SU-DHL-6 (cell line): ENCODE measurements at regions not wholly inside any gene's neighbourhood (a gene's known extent, or its start where the extent isn't known, plus 50 kb on each side); places are given as distances from the start of the nearest gene placed in this dataset.

ENCODE experiments used
- H2AFZ ChIP-seq: fragments of 200-600 bp; sonication (generic); 2 replicates; pipeline ENCODE4 v1.6.1; 2014; ENCODE audit warnings: low read depth, mild to moderate bottlenecking, moderate library complexity, mixed read lengths, antibody characterized with exemption, low read length; ENCODE audit not compliant: severe bottlenecking
- H3F3A ChIP-seq: fragments of 200-600 bp; shearing (Covaris generic); 2 replicates; pipeline ENCODE4 v1.6.0; 2016; ENCODE audit warnings: antibody characterized with exemption, mild to moderate bottlenecking; ENCODE audit not compliant: insufficient read depth
- H3K27ac ChIP-seq: fragments of 200-600 bp; sonication (generic); 2 replicates; pipeline ENCODE4 v1.5.1; 2016; ENCODE audit warnings: low read depth, mild to moderate bottlenecking, low read length, moderate library complexity, mixed read lengths
- H3K27me3 ChIP-seq: fragments of 200-600 bp; sonication (generic), shearing (Covaris generic); 2 replicates; pipeline ENCODE4 v1.6.0; 2014; ENCODE audit warnings: mild to moderate bottlenecking, low read length
- H3K36me3 ChIP-seq: fragments of 200-600 bp; sonication (generic); 2 replicates; pipeline ENCODE4 v1.6.1; 2014; ENCODE audit warnings: mild to moderate bottlenecking, low read length, mixed read lengths
- H3K4me2 ChIP-seq: fragments of 300-600, 200-600 bp; shearing (Covaris generic), sonication (generic); 2 replicates; pipeline ENCODE4 v1.6.0; 2014; ENCODE audit warnings: low read length, low read depth, mild to moderate bottlenecking; ENCODE audit not compliant: poor library complexity, severe bottlenecking
- H3K4me3 ChIP-seq: fragments of 200-600 bp; sonication (generic); 2 replicates; pipeline ENCODE4 v1.5.1; 2014; ENCODE audit warnings: antibody characterized with exemption, low read length, mild to moderate bottlenecking, mixed read lengths; ENCODE audit not compliant: insufficient read depth, poor library complexity, severe bottlenecking
- H3K79me2 ChIP-seq: fragments of 200-600 bp; sonication (generic); 2 replicates; pipeline ENCODE4 v1.6.1; 2014; ENCODE audit warnings: mild to moderate bottlenecking, low read length, moderate library complexity; ENCODE audit not compliant: insufficient read depth
- H3K9ac ChIP-seq: fragments of 200-600 bp; sonication (generic); 2 replicates; pipeline ENCODE4 v1.7.0; 2014; ENCODE audit warnings: mild to moderate bottlenecking, low read length
- H3K9me2 ChIP-seq: fragments of 200-600 bp; sonication (generic); replicated peaks from 2 replicates; pipeline ENCODE4 v1.6.1; 2014; ENCODE audit warnings: low read length; ENCODE audit not compliant: insufficient read depth
- H3K9me3 ChIP-seq: fragments of 200-600 bp; sonication (generic); 2 replicates; pipeline ENCODE4 v1.6.1; 2014; ENCODE audit warnings: low read length, mixed read lengths; ENCODE audit not compliant: insufficient read depth
- H4K20me1 ChIP-seq: fragments of 200-600 bp; sonication (generic); 2 replicates; pipeline ENCODE4 v1.6.1; 2014; ENCODE audit warnings: low read depth, mild to moderate bottlenecking, antibody characterized with exemption, low read length, moderate library complexity, mixed read lengths
- EZH2phosphoT487 ChIP-seq: fragments of 200-600 bp; sonication (generic), shearing (Covaris generic); conservative IDR thresholded peaks from 2 replicates; pipeline ENCODE4 v1.6.1; 2018; ENCODE audit warnings: mild to moderate bottlenecking, antibody characterized with exemption, low read length, moderate library complexity, mixed read lengths
- TF ChIP-seq, protein P1 (sequence below): fragments of 200-600 bp; sonication (generic); IDR thresholded peaks from one replicate; pipeline ENCODE4 v1.5.1; 2017; ENCODE audit warnings: antibody characterized with exemption, mild to moderate bottlenecking, low read length, moderate library complexity; ENCODE audit not compliant: insufficient read depth, poor library complexity, severe bottlenecking

- Histone ChIP-seq H2AFZ (no peak overlapping the region), H3K36me3 (no peaks in the 10 kb centered on the region), H4K20me1 (no peaks in the 10 kb centered on the region), H3K9ac (no peak overlapping the region), H3K27ac (no peak overlapping the region), H3K9me2 (no peaks in the 10 kb centered on the region), H3K9me3 (no peaks in the 10 kb centered on the region), H3F3A (no peaks in the 10 kb centered on the region), H3K79me2 (no peaks in the 10 kb centered on the region), H3K4me3 (no peak overlapping the region), H3K27me3 (no peaks in the 10 kb centered on the region), H3K4me2 (no peak overlapping the region)
- no peak for TF ChIP-seq EZH2phosphoT487
- TF ChIP-seq, protein P1, sequence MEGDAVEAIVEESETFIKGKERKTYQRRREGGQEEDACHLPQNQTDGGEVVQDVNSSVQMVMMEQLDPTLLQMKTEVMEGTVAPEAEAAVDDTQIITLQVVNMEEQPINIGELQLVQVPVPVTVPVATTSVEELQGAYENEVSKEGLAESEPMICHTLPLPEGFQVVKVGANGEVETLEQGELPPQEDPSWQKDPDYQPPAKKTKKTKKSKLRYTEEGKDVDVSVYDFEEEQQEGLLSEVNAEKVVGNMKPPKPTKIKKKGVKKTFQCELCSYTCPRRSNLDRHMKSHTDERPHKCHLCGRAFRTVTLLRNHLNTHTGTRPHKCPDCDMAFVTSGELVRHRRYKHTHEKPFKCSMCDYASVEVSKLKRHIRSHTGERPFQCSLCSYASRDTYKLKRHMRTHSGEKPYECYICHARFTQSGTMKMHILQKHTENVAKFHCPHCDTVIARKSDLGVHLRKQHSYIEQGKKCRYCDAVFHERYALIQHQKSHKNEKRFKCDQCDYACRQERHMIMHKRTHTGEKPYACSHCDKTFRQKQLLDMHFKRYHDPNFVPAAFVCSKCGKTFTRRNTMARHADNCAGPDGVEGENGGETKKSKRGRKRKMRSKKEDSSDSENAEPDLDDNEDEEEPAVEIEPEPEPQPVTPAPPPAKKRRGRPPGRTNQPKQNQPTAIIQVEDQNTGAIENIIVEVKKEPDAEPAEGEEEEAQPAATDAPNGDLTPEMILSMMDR = no peak
Observed at GRCh38 chr14:36438883-36439282, 81.1 kb downstream of the NKX2-1 start.

GRCh38 chr14:36430662-36431084, 89.4 kb downstream of the NKX2-1 start:
- Histone ChIP-seq H3F3A (no peaks in the 10 kb centered on the region), H3K4me3 (no peak overlapping the region), H3K79me2 (no peaks in the 10 kb centered on the region), H3K9me2 (no peaks in the 10 kb centered on the region), H3K9me3 (no peaks in the 10 kb centered on the region), H4K20me1 (no peaks in the 10 kb centered on the region), H3K4me2 (no peak overlapping the region), H3K9ac (no peak overlapping the region), H2AFZ (no peak overlapping the region), H3K27ac (no peak overlapping the region), H3K27me3 (no peaks in the 10 kb centered on the region), H3K36me3 (no peaks in the 10 kb centered on the region)
- no peak for TF ChIP-seq EZH2phosphoT487

DNA sequence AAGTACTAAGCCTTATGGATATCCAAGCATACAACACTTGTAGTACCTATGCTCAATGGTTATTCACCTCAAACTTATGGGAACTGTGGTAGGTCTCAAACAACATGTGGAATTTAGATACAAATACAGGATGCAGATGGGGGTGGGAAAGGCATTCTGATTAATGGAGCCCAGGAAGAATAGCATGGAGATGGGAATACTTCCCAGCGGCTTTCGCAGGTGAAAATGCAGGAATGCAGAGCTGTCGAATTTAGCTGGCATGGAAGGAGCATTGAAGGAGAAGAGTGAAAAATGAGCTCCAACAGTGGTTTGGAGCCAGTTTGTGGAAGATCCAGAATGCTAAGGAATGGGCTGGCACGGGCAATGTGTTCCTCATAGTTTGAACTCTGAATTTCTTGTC, 89.9 kb downstream of the NKX2-1 start:
- Histone ChIP-seq H3K4me3 (no peak overlapping the region), H3K27ac (no peak overlapping the region), H3F3A (no peaks in the 10 kb centered on the region), H3K9ac (no peak overlapping the region), H3K79me2 (no peaks in the 10 kb centered on the region), H2AFZ (no peak overlapping the region), H4K20me1 (no peaks in the 10 kb centered on the region), H3K9me3 (no peaks in the 10 kb centered on the region), H3K36me3 (no peaks in the 10 kb centered on the region), H3K27me3 (no peaks in the 10 kb centered on the region), H3K9me2 (no peaks in the 10 kb centered on the region), H3K4me2 (no peak overlapping the region)
- TF ChIP-seq, protein P1 = no peak
- TF ChIP-seq EZH2phosphoT487 = no peak

DNA sequence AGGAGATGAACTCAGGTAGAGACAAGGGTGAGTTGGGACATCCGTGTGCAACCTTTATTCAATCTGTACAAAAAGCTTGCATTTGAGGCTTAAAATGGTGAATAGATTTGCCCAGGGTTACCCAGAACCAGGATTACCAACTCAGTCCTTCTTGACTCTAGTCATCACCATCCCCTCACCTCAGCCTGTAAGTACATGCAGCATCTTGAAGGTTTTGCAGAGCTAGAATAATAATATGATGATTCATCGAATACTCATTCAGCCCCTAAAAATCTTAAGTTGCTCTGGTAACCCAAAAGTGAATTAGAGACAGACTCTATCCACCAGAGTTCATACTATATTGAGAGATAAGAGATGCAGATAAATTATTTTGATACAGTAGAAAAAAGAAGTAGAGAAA, 90.3 kb downstream of the NKX2-1 start:
- no peaks in the 10 kb centered on the region for H3F3A ChIP-seq
- H4K20me1 ChIP-seq = no peaks in the 10 kb centered on the region
- H3K36me3 ChIP-seq = no peaks in the 10 kb centered on the region
- H3K9me3 ChIP-seq = no peaks in the 10 kb centered on the region
- no peak overlapping the region for H3K4me3 ChIP-seq
- no peaks in the 10 kb centered on the region for H3K27me3 ChIP-seq
- no peak overlapping the region for H3K9ac ChIP-seq
- H3K4me2 ChIP-seq = no peak overlapping the region
- no peak for TF ChIP-seq EZH2phosphoT487
- TF ChIP-seq, protein P1 = no peak
- H3K9me2 ChIP-seq = no peaks in the 10 kb centered on the region
- no peak overlapping the region for H3K27ac ChIP-seq
- H3K79me2 ChIP-seq = no peaks in the 10 kb centered on the region
- no peak overlapping the region for H2AFZ ChIP-seq
